HG03060 (cell line): ENCODE measurements at regions not wholly inside any gene's neighbourhood (a gene's known extent, or its start where the extent isn't known, plus 50 kb on each side); places are given as distances from the start of the nearest gene placed in this dataset.
"Not testable (repeated sequence)": the region's sequence is repeated elsewhere in the genome, so short reads cannot be mapped to it uniquely, and the experiment has no call there.

Experiments used
- ATAC-seq: cut with Tn5 transposase; IDR thresholded peaks from one replicate; pipeline ENCODE4 v1.9.1; 2021; ENCODE audit warnings: low read depth, moderate number of reproducible peaks; ENCODE audit not compliant: unreplicated experiment

DNA sequence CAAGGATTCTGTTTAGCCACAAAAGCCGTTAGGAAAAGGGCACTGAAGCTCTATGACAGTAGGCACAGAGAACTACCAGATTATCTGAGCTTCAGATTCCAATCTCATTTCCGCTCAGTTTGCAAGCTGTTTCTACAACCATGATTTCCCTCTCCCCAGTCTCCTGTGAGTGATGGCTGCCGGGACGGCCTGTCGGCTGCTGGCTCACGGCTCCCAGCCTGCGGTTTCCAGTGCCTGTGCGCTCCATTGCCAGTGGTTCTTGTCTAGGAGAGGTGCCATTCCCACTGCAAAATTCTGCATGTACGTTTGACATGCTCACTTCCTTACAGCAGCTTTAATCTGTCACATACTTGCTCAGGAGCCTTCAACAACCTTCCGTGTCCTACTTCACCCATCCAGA is 429.1 kb upstream of the FRG1 start:
- no peak for ATAC-seq

GRCh38 chr4:189513421-189513820 is 427.3 kb upstream of the FRG1 start:
- ATAC-seq: no peak

DNA sequence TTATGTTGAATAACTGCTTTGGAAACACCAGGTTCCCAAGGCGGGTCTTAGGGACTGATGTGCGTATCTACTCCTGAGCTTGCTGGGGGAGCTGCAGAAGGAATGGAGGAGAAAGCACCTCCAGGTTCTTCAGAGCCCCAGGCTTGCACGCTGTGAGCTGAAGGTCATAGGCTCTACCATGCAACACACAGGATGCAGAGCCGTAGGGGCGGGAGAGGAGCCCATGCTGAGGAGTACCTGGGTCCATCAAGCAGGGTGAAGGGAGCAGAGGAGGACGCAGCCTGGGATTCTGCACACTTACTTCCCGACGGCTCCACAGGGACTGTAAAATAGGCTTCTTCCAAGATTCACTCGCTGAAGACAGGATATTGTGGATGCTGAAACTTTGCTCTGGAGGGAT is 426.5 kb upstream of the FRG1 start:
- no peak for ATAC-seq

DNA sequence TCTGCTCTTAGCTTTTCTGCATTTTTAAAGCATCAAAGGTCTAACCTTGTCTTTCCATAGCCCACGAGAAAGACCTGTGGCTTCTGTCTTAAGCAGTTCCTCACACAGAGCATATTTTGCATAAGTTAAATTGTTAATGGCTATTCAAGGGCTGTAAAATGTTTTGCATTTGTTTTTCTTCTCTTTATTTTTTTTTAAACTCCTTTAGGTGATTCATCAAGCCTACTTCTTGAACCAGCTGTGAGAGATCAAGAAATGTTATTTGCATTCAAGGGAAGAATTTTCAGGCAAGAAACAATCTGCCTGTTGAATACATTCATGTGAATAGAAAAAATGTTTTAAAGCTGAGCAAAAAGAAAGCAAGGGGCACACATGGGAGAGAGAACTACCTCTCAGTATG is 423.8 kb upstream of the FRG1 start:
- no peak for ATAC-seq

DNA sequence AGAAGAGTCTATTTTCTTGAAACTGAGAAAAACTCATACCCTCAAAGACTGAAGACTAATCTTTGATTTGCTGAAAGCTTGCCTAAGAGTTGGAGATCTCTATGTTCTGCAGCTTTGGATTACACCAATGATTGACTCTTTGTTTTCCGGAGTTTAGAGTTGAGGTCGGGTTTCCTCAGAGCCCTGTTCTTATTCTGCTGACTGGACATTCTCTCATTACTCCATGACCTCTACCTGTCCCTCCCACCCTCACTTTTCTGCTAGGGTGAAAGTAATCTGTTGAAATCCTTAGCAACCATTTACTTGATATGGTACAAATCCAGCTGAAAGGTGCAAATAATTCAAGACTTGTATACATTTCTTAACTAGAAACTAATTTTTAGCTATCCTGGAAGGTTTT is 421.5 kb upstream of the FRG1 start:
- ATAC-seq: no peak

GRCh38 chr4:189525304-189525703 is 415.4 kb upstream of the FRG1 start:
- no peak for ATAC-seq

DNA sequence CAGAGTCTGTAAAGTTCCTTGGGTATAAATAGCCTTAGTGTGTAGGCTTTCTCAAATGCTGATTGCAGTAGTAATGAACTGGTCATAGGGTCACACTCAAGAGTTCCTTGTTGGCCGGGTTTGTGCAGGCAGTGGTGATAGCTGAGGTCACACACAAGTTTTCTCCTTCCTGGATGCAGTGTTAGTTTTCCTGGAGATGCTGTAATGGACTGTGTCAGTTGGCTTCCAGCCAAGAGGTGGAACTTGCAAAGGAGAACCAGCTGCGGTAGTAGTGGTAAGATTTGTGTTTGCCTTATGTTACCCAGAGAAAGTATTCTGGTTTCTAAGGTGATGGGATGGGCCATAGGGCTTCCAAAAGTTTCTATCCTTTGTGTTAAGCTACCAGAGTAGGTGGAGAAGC is 409.8 kb upstream of the FRG1 start:
- ATAC-seq: no peak

- ATAC-seq: no peak
These were observed 407.1 kb upstream of the FRG1 start for GRCh38 chr4:189533603-189534002.

DNA sequence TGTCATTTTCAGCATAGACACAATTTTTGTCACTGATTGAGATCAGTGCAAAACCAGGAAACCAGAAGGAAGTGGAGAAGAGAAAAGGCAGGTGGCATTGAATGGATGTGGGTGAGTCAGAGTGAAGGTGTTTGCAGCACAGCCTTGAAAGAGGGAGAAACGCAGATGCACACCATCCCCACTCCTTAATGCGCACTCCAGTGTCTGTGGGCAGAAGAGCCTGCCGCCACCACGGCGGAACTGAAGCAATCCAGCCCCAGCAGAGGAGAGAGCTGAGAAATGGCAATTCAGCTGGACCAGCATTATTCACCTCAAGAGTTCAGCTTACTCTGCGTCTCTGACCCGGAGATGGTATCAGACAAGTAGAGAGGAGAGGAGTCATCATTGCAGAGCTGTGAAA is 393.1 kb upstream of the FRG1 start:
- no peak for ATAC-seq

DNA sequence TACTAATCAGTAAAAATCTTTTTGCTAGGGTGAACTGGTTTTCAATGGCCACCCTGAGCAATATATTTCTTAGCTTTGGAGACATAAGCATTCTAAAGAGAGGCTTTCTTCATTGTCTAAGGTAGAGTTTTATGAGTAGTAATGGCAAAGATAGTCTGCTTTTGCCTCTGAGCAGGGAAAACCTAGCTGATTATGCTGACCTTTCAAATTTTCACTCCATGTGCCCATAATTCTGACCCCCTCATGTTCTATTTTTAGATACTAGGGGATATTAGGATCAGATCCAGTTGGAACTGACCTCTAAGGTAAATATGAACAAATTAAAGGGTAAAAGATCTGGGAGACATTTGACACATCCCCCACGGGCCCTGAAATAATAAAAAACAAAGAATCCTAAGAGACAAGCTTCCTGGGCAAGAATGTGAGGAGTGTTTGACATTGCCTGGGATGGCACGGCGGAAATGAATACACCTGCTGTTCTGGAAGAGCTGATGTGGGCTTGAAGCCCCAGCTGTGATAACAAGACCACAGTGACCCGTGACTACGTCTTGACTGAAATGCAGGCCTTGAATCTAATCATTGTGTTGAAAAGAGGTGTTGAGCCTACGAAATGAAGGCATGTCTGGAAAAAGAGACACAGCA is 392.1 kb upstream of the FRG1 start:
- no peak for ATAC-seq

- ATAC-seq: not testable (repeated sequence)
These were observed 388.6 kb upstream of the FRG1 start for GRCh38 chr4:189551931-189552670.

DNA sequence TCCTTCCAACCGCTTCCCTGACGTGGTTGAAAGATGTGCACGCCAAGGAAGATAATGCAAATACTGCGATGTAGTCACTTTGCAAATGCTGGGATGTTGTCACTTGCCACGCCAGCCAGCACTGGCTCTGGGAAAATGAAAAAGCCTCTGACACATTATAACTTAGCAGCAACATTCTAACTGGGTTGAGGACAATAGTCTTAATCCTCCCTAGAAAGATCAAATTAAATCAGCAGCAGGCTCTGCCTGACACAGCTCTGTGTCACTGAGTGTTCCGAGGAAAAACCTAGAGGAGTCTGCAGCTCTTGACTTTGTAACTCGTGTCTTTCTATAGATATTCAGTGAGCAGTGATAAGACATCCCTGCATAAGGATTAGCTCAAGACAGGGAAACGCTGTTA is 380.1 kb upstream of the FRG1 start:
- not testable (repeated sequence) for ATAC-seq

GRCh38 chr4:189563751-189564150 is 376.9 kb upstream of the FRG1 start:
- ATAC-seq: not testable (repeated sequence)

GRCh38 chr4:189566271-189566670 is 374.4 kb upstream of the FRG1 start:
- ATAC-seq: not testable (repeated sequence)

- ATAC-seq: not testable (repeated sequence)
These were observed 373.8 kb upstream of the FRG1 start for GRCh38 chr4:189566900-189567299.

- ATAC-seq: not testable (repeated sequence)
These were observed 361.0 kb upstream of the FRG1 start for GRCh38 chr4:189579645-189580044.

- not testable (repeated sequence) for ATAC-seq
These were observed 353.6 kb upstream of the FRG1 start for GRCh38 chr4:189586908-189587632.

DNA sequence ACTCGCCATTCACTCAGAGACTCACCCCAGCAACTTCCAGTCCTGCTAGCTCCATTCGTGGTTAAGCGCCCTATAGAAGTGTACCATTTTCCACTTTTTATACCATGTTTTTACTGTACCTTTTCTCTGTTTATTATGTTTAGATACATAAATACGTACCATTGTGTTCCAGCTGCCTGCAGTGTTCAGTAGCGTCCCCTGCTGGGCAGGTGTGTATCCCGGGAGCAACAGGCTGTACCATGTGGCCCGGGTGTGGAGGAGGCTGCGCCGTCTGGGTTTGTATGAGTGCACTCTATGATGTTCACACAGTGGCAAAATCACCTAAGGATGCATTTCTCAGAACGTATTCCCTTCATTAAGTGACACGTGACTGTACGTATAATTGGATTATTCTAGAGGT is 351.5 kb upstream of the FRG1 start:
- ATAC-seq: not testable (repeated sequence)

- no peak for ATAC-seq
These were observed 347.8 kb upstream of the FRG1 start for GRCh38 chr4:189592890-189593289.

- no peak for ATAC-seq
These were observed 343.3 kb upstream of the FRG1 start for GRCh38 chr4:189597341-189597740.

GRCh38 chr4:189600264-189600663 is 340.4 kb upstream of the FRG1 start:
- ATAC-seq: no peak
